Coronary artery (tissue), 2 donors: ENCODE measurements at regions not wholly inside any gene's neighbourhood (a gene's known extent, or its start where the extent isn't known, plus 50 kb on each side); places are given as distances from the start of the nearest gene placed in this dataset.
"Not testable (repeated sequence)": the region's sequence is repeated elsewhere in the genome, so short reads cannot be mapped to it uniquely, and the experiment has no call there.

Experiments used
- DNase-seq: peaks from one replicate; pipeline ENCODE4 v3.0.0-alpha.2; 2017; ENCODE audit warnings: low spot score
- H3K27ac ChIP-seq, 2 donors: fragments of 200-600 bp; sonication (generic); one replicate each; pipeline ENCODE4 v1.5.1; 2016 to 2019
- H3K4me3 ChIP-seq: fragments of 200-600 bp; sonication (generic); 2 replicates; pipeline ENCODE4 v1.5.1; 2016; ENCODE audit warnings: mild to moderate bottlenecking, moderate library complexity
- TF ChIP-seq, protein P1 (sequence below): fragments of 200-600 bp; sonication (generic); IDR thresholded peaks from one replicate; pipeline ENCODE4 v1.5.1; 2019; ENCODE audit warnings: antibody characterized with exemption

GRCh38 chrX:55357236-55357635 is 92.5 kb upstream of the PAGE3 start:
- H3K27ac ChIP-seq: no peak overlapping the region
- H3K4me3 ChIP-seq: no peak overlapping the region
- DNase-seq: no peak
- TF ChIP-seq, protein P1, sequence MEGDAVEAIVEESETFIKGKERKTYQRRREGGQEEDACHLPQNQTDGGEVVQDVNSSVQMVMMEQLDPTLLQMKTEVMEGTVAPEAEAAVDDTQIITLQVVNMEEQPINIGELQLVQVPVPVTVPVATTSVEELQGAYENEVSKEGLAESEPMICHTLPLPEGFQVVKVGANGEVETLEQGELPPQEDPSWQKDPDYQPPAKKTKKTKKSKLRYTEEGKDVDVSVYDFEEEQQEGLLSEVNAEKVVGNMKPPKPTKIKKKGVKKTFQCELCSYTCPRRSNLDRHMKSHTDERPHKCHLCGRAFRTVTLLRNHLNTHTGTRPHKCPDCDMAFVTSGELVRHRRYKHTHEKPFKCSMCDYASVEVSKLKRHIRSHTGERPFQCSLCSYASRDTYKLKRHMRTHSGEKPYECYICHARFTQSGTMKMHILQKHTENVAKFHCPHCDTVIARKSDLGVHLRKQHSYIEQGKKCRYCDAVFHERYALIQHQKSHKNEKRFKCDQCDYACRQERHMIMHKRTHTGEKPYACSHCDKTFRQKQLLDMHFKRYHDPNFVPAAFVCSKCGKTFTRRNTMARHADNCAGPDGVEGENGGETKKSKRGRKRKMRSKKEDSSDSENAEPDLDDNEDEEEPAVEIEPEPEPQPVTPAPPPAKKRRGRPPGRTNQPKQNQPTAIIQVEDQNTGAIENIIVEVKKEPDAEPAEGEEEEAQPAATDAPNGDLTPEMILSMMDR: no peak

- TF ChIP-seq, protein P1: no peak
- Histone ChIP-seq H3K27ac (no peak overlapping the region), H3K4me3 (no peak overlapping the region)
- DNase-seq: no peak
Observed at GRCh38 chrX:55379396-55379795, 72.5 kb upstream of the MAGEH1 start.

- H3K4me3 ChIP-seq: no peak overlapping the region
- no peak for DNase-seq
- TF ChIP-seq, protein P1: no peak
- no peak overlapping the region for H3K27ac ChIP-seq
Observed at GRCh38 chrX:55389376-55389775, 62.6 kb upstream of the MAGEH1 start.

DNA sequence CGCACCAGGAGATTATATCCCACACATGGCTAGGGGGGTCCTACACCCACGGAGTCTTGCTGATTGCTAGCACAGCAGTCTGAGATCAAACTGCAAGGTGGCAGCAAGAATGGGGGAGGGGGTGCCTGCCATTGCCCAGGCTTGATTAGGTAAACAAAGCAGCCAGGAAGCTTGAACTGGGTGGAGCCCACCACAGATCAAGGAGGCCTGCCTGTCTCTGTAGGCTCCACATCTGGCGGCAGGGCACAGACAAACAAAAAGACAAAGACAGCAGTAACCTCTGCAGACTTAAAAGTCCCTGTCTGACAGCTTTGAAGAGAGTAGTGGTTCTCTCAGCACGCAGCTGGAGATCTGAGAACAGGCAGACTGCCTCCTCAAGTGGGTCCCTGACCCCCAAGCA is 55.1 kb upstream of the MAGEH1 start:
- not testable (repeated sequence) for H3K27ac ChIP-seq, DNase-seq, H3K4me3 ChIP-seq
